H1 (cell line): ENCODE measurements at regions not wholly inside any gene's neighbourhood (a gene's known extent, or its start where the extent isn't known, plus 50 kb on each side); places are given as distances from the start of the nearest gene placed in this dataset.

ENCODE experiments used
- CTCF ChIA-PET: fragments of 300-600 bp; sonication (Branson Sonifier 250); formaldehyde crosslinking; loops from one replicate; lab custom pipeline; 2021; ENCODE audit not compliant: partially characterized antibody; lab: Charles Lee
- POLR2A ChIA-PET: fragments of 300-600 bp; sonication (Branson Sonifier 250); formaldehyde crosslinking; loops from one replicate; lab custom pipeline; 2021; ENCODE audit warnings: inconsistent platforms; ENCODE audit not compliant: partially characterized antibody; lab: Charles Lee
- DNase-seq, 2 experiments: peaks; one replicate each; pipeline versions ENCODE4 v3.0.0 to v3.0.0-alpha.2; 2010 to 2022; ENCODE audit warnings: low spot score in 2 of 2, low read depth in 1 of 2, mixed read lengths in 1 of 2
- FAIRE-seq: peaks from 2 replicates; lab custom pipeline; 2011; peaks lifted over from hg19 to GRCh38; lab: Jason Lieb, UNC
- H2AFZ ChIP-seq: 2 replicates; pipeline ENCODE4 v1.8.1; 2012; ENCODE audit warnings: low read length, inconsistent platforms
- H2AK5ac ChIP-seq: 2 replicates; pipeline ENCODE4 v1.6.1; 2013; ENCODE audit warnings: low read depth, low read length
- H2BK120ac ChIP-seq: replicated peaks from 2 replicates; pipeline ENCODE3; 2013; ENCODE audit warnings: low read depth, low read length, inconsistent platforms
- H2BK12ac ChIP-seq: 2 replicates; pipeline ENCODE4 v1.6.1; 2013; ENCODE audit warnings: low read depth, low read length
- H2BK15ac ChIP-seq: 2 replicates; pipeline ENCODE4 v1.6.1; 2013; ENCODE audit warnings: low read length
- H2BK20ac ChIP-seq: 2 replicates; pipeline ENCODE4 v1.6.1; 2013; ENCODE audit warnings: low read length
- H2BK5ac ChIP-seq: 2 replicates; pipeline ENCODE4 v1.6.1; 2013; ENCODE audit warnings: low read depth, low read length
- H3K14ac ChIP-seq: 2 replicates; pipeline ENCODE4 v1.6.1; 2013; ENCODE audit warnings: inconsistent platforms; ENCODE audit not compliant: insufficient read length
- H3K18ac ChIP-seq: 2 replicates; pipeline ENCODE4 v1.6.1; 2013; ENCODE audit warnings: low read length; ENCODE audit errors: extremely low read depth
- H3K23ac ChIP-seq: 2 replicates; pipeline ENCODE4 v1.6.1; 2013; ENCODE audit warnings: inconsistent platforms; ENCODE audit not compliant: insufficient read length
- H3K23me2 ChIP-seq: 2 replicates; pipeline ENCODE4 v1.6.1; 2013; ENCODE audit warnings: low read depth, low read length
- H3K27ac ChIP-seq: 2 replicates; pipeline ENCODE4 v1.6.1; 2011; ENCODE audit warnings: low read depth, low read length, inconsistent platforms
- H3K27me3 ChIP-seq, 4 experiments: replicated peaks in 1 of 4; 1 replicate in 1 of 4; 2 replicates in 3 of 4; pipeline versions ENCODE4 v1.6.1 to v1.8.1; 2011 to 2013; ENCODE audit warnings: low read length in 3 of 4, mild to moderate bottlenecking in 3 of 4, inconsistent platforms in 2 of 4, mixed read lengths in 2 of 4, moderate library complexity in 1 of 4; ENCODE audit not compliant: control insufficient read depth in 3 of 4, insufficient read depth in 3 of 4; ENCODE audit errors: extremely low read depth in 1 of 4
- H3K36me3 ChIP-seq, 4 experiments: 2 replicates each; pipeline versions ENCODE4 v1.6.1 to v1.8.1; 2011 to 2013; ENCODE audit warnings: mild to moderate bottlenecking in 4 of 4, low read length in 3 of 4, moderate library complexity in 2 of 4, control low read depth in 1 of 4, inconsistent platforms in 1 of 4; ENCODE audit not compliant: insufficient read depth in 4 of 4, control insufficient read depth in 2 of 4
- H3K4ac ChIP-seq: replicated peaks from 2 replicates; pipeline ENCODE3; 2013; ENCODE audit warnings: low read length, low read depth, mixed read lengths, inconsistent platforms; ENCODE audit not compliant: insufficient read length
- H3K4me1 ChIP-seq, 4 experiments: replicated peaks in 1 of 4; 1 replicate in 1 of 4; 2 replicates in 3 of 4; pipeline versions ENCODE4 v1.6.1 to v1.8.1; 2011 to 2013; ENCODE audit warnings: low read length in 3 of 4, inconsistent platforms in 2 of 4, mixed read lengths in 1 of 4; ENCODE audit not compliant: insufficient read depth in 4 of 4, control insufficient read depth in 3 of 4
- H3K4me2 ChIP-seq, 2 experiments: 2 replicates each; pipeline versions ENCODE4 v1.6.1 to v1.8.1; 2011 to 2013; ENCODE audit warnings: low read depth in 2 of 2, low read length in 2 of 2, control low read depth in 1 of 2, inconsistent platforms in 1 of 2, mild to moderate bottlenecking in 1 of 2; ENCODE audit not compliant: insufficient read depth in 1 of 2
- H3K4me3 ChIP-seq, 4 experiments: fragments of 200-600, 300-600 bp in 1 of 4; sonication (generic), shearing (Covaris generic), sonication (Bioruptor Twin) in 1 of 4; 2 replicates each; pipeline versions ENCODE4 v1.5.1 to v1.8.1; 2011 to 2016; ENCODE audit warnings: low read length in 4 of 4, low read depth in 3 of 4, control low read depth in 2 of 4, inconsistent platforms in 2 of 4, mild to moderate bottlenecking in 2 of 4, mixed read lengths in 1 of 4, moderate library complexity in 1 of 4; ENCODE audit not compliant: insufficient read depth in 2 of 4; ENCODE audit errors: extremely low read depth in 1 of 4
- H3K56ac ChIP-seq: replicated peaks from 2 replicates; pipeline ENCODE3; 2013; ENCODE audit warnings: low read depth, mild to moderate bottlenecking, mixed read lengths, low read length, inconsistent platforms; ENCODE audit not compliant: insufficient read length
- H3K79me1 ChIP-seq: 2 replicates; pipeline ENCODE4 v1.6.1; 2013; ENCODE audit warnings: low read depth, low read length, control low read depth
- H3K79me2 ChIP-seq, 2 experiments: 2 replicates each; pipeline versions ENCODE4 v1.6.1 to v1.8.1; 2012 to 2013; ENCODE audit warnings: low read length in 2 of 2, mild to moderate bottlenecking in 2 of 2, inconsistent platforms in 1 of 2; ENCODE audit not compliant: insufficient read depth in 2 of 2, control insufficient read depth in 1 of 2
- H3K9ac ChIP-seq, 4 experiments: replicated peaks in 1 of 4; 1 replicate in 1 of 4; 2 replicates in 3 of 4; pipeline versions ENCODE4 v1.6.1 to v1.8.1; 2011 to 2013; ENCODE audit warnings: low read depth in 3 of 4, low read length in 3 of 4, control low read depth in 2 of 4, mild to moderate bottlenecking in 2 of 4, moderate library complexity in 2 of 4, inconsistent platforms in 1 of 4; ENCODE audit errors: extremely low read depth in 1 of 4
- H3K9me3 ChIP-seq, 2 experiments: 2 replicates each; pipeline versions ENCODE4 v1.6.1 to v1.8.1; 2012 to 2013; ENCODE audit warnings: mild to moderate bottlenecking in 2 of 2, moderate library complexity in 2 of 2, control low read depth in 1 of 2, inconsistent platforms in 1 of 2, low read depth in 1 of 2, low read length in 1 of 2, mixed read lengths in 1 of 2; ENCODE audit not compliant: insufficient read depth in 2 of 2
- H4K20me1 ChIP-seq, 2 experiments: replicated peaks in 1 of 2; 2 replicates each; pipeline versions ENCODE3 to v1.8.1; 2011 to 2013; ENCODE audit warnings: inconsistent platforms in 2 of 2, low read length in 2 of 2, mild to moderate bottlenecking in 1 of 2; ENCODE audit not compliant: insufficient read depth in 2 of 2, control insufficient read depth in 1 of 2
- H4K5ac ChIP-seq: 2 replicates; pipeline ENCODE4 v1.6.1; 2013; ENCODE audit warnings: low read length, low read depth, mixed read lengths, inconsistent platforms; ENCODE audit not compliant: insufficient read length
- H4K8ac ChIP-seq: 2 replicates; pipeline ENCODE4 v1.8.0; 2013; ENCODE audit warnings: mild to moderate bottlenecking, moderate library complexity, low read length, inconsistent platforms; ENCODE audit not compliant: insufficient read depth; ENCODE audit errors: extremely low read depth
- H4K91ac ChIP-seq: replicated peaks from 2 replicates; pipeline ENCODE3; 2013; ENCODE audit warnings: low read length, mixed read lengths, inconsistent platforms; ENCODE audit not compliant: insufficient read length
- CHD1 ChIP-seq: IDR thresholded peaks from 2 replicates; pipeline ENCODE4 v1.6.1; 2012; ENCODE audit warnings: low read depth, low read length, improper control_type of control experiment
- SRF ChIP-seq: IDR thresholded peaks from 2 replicates; pipeline ENCODE4 v1.6.1; 2011; ENCODE audit warnings: mild to moderate bottlenecking, low read depth, low read length, moderate library complexity
- TAF1 ChIP-seq: IDR thresholded peaks from 2 replicates; pipeline ENCODE4 v1.6.1; 2011; ENCODE audit warnings: mild to moderate bottlenecking, low read depth, low read length
- WGBS, 2 experiments: shearing (Covaris generic) in 1 of 2; methylation state at CpG; one replicate each; pipeline versions ENCODE4 v1.1.6 to v1.1.7; 2013 to 2015; ENCODE audit warnings: low lambda C conversion rate in 2 of 2, mixed read lengths in 2 of 2, inconsistent platforms in 1 of 2, low coverage in 1 of 2, missing lambda C conversion rate in 1 of 2; ENCODE audit not compliant: insufficient replicate concordance in 2 of 2, insufficient coverage in 1 of 2, insufficient read length in 1 of 2; ENCODE audit errors: extremely low coverage in 1 of 2, missing lambda C conversion rate in 1 of 2; 5-methylcytosine and 5-hydroxymethylcytosine counted together

GRCh38 chr16:86088816-86089215 is 189.9 kb downstream of the IRF8 start:
- Histone ChIP-seq H2BK5ac (no peak overlapping the region), H2BK20ac (no peak overlapping the region), H3K4me1 (peaks cover 0 to 8% (median 5%) of the 10 kb centered on the region in 4 experiments; a peak in 6 of 7 replicates), H3K4me3 (no peak overlapping the region), H3K36me3 (no peaks in the 10 kb centered on the region), H2BK15ac (no peak overlapping the region), H4K5ac (no peak overlapping the region), H3K79me1 (no peaks in the 10 kb centered on the region), H3K79me2 (no peaks in the 10 kb centered on the region), H3K4ac (no peak overlapping the region), H3K14ac (no peak overlapping the region), H3K23me2 (no peaks in the 10 kb centered on the region), H3K56ac (no peak overlapping the region), H4K91ac (no peak overlapping the region), H3K27me3 (no peaks in the 10 kb centered on the region), H3K4me2 (no peak overlapping the region), H2AK5ac (no peak overlapping the region), H4K8ac (peak overlapping the region; percentile 42; the same call in 1 of the 2 replicates), H3K23ac (no peak overlapping the region), H2BK120ac (no peak overlapping the region), H3K27ac (no peak overlapping the region), H2AFZ (no peak overlapping the region), H3K18ac (no peak overlapping the region), H3K9me3 (no peaks in the 10 kb centered on the region), H3K9ac (no peak overlapping the region), H2BK12ac (no peak overlapping the region), H4K20me1 (no peaks in the 10 kb centered on the region)
- DNase-seq = no peak
- whole genome bisulfite sequencing, 2 experiments = 85% methylated on average over 9 of the region's 9 CpGs; no CpG with 5 or more reads in 1 of the 2 experiments
- TF ChIP-seq SRF (no peak), CHD1 (no peak), TAF1 (no peak)
- no peak for FAIRE-seq
- POLR2A ChIA-PET = interaction anchor here (1.0 kb wide), 1 partner anchor 14 kb away, joined by 3 read pairs; no protein-coding TSS in a partner anchor
- CTCF ChIA-PET = interaction anchor here (0.8 to 1.5 kb wide), 6 partner anchors 10 to 428 kb away, joined by 3 to 5 read pairs (median 4); no protein-coding TSS in a partner anchor
